Stimulated activated CD8-positive, alpha-beta memory T cell treated with anti-CD3 and anti-CD28 coated beads, Interleukin-2, amount 100 ng/mL, for 1 hour (primary cell): ENCODE measurements at regions not wholly inside any gene's neighbourhood (a gene's known extent, or its start where the extent isn't known, plus 50 kb on each side); places are given as distances from the start of the nearest gene placed in this dataset.

Experiments used
- DNase-seq, 2 donors: peaks; one replicate each; pipeline ENCODE4 v3.0.0-alpha.2; 2020; ENCODE audit warnings: low read depth in 2 of 2

DNA sequence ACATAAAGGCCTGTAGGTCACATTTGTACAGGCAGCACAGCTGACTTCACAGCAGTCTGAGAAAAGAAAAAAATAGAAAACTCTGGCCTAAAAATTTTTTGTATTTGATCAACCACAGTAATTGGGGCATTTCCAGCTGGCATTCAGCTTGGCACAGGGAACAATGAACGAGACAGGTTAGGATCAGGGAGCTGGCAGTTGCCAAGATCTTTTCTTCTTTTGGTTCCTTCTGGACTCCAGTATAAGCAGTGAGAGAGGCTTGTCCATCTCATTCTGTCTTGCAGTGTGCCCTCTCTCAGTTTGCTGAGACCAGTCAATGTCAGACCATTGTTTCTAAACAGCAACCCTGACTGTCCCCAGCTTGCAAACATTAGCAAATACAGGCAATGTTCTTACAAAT lies 601.1 kb downstream of the TLR4 start:
- no peak for DNase-seq

DNA sequence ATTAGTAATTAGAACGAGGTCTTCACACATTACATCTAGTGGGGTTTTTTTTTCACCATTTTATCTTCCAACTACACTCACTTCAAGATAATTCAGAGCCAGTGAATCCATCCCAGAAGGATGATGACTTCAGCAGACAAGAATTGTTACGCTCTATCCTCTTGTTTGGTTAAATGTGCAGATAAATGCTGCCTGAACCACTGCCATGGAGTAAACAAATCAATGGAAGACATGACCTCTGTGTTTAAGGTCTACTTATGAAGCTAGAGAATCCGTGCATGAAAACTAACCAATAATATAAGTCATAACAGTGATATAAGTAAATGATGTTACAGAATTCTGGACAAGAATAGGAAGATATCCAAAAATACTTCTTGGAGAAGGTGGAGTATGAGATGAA lies 602.6 kb downstream of the TLR4 start:
- DNase-seq: no peak

DNA sequence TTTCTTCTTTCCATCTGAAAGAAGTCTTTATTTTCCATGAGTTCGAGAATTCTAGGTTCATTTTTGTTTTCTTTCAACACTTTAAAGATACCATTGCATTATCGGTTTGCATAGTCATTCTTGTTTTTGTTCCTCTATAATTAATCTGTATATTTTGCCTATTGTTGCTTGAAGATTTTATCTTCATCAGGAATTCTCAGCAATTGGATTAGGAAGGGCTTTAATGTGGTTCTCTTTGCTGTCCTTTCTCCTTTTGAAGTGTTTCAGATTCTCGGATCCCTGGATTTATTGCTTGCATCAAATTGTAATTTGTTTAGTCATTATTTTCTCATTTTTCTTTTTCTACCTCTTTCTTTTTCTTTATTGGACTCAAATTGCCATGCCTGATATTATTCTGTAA lies 609.8 kb downstream of the TLR4 start:
- no peak for DNase-seq

DNA sequence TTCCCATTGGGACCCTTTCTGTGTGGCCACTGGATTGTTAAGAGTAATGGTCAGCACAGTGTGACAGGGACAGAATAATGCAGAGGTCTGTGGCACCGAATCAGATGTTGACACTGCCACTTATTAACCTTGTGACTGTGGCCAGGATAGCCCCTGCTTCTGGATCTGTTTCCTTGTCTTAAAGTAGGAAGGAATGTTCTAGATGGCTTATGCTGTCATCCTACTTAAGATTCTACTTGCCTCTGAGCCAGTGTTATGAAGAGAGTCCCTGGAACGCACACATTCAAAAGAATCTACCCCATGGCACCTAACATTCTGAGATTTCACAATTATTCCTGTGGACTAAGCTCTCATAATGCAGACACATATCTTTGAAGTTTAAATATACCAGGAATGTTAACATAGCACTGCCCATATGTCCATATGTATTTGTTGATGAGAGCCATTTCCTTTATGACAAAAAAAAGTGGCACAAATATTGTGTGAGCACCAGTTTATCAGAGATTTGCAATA lies 612.7 kb downstream of the TLR4 start:
- no peak for DNase-seq

DNA sequence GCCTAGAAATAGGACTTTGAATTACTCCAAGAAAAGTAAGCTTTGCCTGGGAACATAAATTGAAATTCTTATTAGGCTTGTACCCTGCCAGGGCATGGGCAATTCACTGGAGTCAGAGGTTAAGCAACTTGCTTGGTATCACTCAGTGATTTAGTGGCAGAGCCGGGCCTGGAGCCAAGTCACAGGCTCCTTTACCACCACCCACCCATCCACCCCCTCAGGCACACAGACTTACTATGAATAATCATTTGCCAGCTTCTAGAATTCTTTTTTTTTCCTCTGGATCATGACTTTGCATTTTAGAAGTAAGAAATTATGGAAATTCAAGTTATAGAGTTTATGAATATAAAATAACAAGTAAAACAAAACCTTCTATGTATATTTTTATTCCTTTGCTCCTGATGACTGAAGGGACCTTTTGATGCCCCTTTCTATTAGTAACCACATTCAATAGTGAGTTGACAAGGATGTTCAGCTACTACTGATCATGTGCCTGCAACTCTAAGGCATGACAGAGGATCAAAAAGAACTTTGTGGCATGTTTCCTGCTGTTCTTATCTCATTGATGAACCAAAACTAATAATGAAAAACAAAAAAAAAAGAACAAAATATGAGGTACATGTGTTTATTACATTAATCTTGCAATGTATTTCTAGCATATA lies 614.7 kb downstream of the TLR4 start:
- no peak for DNase-seq

- no peak for DNase-seq
These were observed 617.6 kb downstream of the TLR4 start for GRCh38 chr9:118321788-118322187.

- DNase-seq: no peak
These were observed 620.5 kb downstream of the TLR4 start for GRCh38 chr9:118324706-118325105.

GRCh38 chr9:118325757-118326156 lies 621.6 kb downstream of the TLR4 start:
- no peak for DNase-seq

- no peak for DNase-seq
These were observed 622.1 kb downstream of the TLR4 start for GRCh38 chr9:118326326-118326725.

DNA sequence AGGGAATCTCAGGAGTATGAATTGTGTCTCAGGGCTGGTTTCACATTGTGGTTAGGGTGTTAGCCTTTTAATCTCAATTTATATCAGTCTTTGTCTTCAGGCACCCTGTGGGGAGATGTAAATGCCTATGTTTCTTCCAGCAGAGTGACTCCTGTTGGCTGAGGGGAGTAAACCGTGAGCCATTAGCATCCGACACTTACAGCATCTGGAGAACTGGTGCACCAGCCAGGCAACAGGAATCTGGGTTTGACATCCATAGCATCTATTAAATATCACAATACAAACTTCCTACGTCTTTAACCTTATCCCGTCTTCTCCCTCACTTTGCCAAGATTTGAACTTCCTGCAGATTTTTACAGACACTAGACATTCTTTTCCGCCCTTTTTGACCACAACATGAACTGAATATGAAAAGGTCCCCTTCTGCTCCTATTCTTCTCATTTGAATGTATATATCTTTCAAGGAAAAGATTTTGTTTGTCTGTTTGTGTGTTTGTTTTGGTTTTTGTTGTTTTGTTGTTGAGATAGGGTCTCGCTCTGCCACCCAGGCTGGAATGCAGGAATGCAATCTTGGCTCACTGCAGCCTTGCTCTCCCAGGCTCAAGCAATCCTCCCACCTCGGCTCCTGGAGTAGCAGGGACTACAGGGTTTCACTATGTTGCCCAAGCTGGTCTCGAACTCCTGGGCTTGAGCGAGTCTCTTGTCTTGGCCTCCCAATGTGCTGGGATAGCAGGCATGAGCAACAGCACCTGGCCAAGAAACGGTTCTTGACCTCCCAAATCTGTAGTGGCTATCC lies 626.2 kb downstream of the TLR4 start:
- DNase-seq: no peak

DNA sequence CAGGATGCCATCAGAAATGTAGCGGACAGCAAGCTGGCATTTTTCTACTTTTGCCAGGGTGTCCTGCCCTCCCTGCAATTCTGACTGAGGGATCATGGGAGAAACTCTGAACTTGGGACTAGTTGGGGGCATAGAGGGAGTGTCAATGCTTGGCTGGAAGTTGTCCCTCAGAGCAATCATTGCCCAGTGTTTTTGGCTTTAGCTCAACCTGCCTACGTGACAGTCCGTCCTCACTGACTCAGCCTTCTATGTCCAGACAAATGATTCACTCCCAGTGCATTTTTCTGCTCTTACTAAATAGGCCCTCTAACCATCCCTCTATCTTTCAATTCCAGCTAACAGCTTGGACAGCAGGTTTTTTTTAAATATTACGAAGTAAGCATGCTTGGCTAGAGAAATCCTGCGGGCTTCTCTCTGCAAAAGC lies 627.4 kb downstream of the TLR4 start:
- DNase-seq: no peak

DNA sequence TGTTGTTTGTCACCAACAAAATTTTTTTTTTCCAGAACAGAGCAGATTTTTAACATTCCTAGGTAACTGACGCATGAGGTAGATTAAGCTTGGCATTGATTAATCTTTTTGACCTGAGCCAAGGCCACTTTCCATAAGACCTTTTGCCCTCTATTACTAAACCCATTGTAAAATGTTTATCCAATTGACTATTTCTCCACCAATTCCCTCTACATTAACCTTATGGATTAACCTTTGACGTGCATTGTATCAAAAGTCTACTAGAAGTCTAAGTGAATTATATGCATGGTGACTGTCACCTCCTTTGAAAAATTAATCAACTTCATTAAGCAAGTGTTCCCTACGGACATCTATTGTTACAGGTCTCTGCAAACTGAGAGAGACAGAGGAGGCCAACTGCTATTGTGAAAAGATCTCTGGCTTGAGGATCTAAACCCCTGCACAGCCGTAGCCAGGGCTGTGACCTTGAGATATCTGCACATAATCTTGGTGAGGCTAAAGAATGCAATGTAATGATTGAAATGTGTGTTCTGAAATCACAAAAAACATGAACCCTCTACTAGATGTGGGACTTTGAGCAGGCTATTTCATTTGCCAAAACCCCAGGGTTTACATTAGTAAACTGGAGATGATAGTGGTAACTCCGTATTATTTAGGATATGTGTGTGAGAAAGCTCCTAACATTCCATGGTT lies 632.2 kb downstream of the TLR4 start:
- no peak for DNase-seq

DNA sequence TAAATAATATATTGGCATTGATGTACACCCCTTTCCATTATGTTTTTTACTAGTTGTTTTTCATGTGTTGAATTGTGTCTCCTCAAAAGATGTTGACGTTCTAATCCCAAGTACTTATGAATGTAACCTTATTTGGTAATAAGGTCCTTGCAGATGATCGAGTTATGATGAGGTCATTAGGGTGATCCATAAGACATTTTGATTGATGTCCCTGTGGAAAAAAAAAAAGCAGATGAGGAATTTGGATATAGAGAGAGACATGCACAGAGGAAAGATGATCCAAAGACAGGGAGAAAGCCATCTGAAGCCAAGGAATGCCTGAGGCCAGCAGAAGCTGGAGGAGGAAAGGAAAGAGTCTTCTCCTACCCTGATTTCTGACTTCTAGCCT lies 632.7 kb downstream of the TLR4 start:
- no peak for DNase-seq

DNA sequence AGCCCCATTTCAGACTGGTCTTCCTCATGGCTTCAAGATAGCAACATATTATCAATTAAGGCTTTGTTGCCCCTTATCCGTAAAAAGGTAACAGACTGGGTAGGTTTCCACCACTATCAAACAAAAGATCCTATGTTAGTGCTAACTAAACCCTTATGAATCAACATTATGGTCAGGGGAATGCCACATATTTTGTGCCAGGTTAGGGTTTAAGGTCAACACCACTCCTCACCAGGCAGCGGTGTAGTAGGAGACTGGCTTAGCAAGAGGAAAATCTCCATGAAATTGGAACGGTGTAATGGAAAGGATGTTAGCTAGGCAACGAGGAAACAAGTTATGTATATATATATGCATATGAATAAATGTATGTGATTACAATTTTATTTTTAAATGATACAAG lies 655.8 kb downstream of the TLR4 start:
- no peak for DNase-seq

DNA sequence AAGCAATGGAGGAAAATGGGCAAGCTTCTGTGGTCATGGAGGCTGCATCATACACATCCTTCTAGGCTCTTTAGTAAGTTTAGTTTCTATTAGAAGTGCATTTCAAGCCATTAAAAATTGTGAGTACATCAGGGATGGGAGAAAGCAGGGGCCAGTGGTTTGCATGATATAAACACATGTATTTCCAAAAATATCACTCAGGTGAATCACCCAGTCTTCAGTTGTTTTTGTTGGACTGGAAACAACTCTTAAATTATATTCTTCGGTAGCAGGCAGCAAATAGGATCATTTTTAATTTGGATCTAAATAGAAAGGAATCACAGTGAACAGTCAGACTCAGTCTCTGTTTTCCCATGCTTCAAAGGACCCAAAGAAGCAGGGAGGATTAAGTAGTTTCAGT lies 657.9 kb downstream of the TLR4 start:
- no peak for DNase-seq

DNA sequence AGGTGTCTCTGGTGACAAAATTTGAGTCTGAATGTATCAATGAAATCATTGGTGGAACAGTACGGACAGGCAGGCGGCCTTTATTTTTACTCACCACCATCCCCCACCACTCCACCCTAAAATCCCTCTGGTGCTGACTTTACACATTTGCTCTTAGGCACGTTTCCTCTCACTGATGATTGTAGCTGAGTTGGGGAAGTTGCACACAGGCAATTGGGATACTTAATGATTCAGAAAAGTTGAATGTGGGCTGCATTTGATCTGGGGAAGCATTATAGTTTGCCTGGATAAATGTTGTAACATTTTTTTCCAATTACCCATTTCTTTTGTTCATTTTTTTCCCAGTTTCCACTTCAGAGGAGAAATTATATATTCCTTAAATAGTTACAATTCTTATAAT lies 658.4 kb downstream of the TLR4 start:
- DNase-seq: no peak

DNA sequence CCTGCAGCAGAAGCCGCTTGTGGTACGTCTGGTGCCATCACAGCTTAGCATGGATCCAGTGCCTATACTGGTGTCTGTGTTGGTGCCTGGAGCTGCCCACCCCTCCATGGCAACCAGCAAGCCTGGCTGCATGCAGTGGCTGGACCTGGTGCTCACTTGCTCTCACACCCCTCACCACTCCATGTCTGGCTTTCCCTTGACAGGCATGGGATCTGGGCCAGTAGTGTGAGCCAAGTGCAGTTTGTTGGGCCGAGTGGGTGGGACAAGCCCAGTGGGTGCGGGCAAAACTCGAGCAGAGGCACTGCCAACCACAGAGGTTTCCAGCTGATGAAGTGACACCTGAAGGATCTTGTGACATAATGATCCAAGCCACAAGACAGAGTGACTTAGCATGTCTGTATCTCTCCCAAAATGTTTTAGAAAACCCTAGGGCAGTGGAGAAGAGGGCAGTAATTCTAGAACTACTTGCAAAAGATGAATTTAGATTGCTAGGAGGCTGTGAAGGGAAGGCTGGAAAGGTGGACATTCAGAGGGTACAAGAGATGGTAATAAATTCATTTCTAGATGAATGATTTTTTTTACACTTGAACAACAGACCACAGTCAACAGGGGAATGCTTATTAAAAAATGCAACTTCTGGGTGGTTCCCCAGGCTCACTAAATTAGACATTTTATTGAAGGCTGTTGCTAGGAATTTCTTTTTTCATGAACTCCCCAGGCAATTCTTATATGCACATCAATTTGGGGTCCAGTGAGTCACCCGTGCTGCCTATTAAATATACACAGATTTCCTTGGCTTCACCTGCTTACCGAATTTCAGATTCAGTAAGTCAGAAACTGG lies 660.3 kb downstream of the TLR4 start:
- no peak for DNase-seq

DNA sequence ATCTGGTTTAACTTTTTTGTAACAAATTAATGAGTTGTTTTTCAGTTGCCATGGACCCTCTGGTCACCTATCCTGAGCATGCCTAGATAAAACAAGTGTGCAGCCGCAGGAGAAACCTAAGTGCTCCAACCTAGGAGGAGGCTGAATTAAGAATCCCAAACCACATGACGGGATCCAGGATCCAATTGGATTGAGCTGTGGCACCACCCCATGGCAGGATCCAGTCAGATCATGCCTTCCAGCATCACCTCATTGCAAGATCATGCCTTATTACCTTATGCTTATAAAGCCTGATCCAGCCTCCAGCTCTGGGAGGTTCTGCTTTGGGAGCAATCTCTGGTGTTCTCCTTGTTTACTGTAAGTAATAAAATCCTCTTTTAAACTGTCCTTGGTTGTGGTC lies 662.0 kb downstream of the TLR4 start:
- no peak for DNase-seq

- DNase-seq: no peak
These were observed 663.2 kb downstream of the TLR4 start for GRCh38 chr9:118367383-118367782.

- DNase-seq: no peak
These were observed 680.4 kb downstream of the TLR4 start for GRCh38 chr9:118384531-118385100.

DNA sequence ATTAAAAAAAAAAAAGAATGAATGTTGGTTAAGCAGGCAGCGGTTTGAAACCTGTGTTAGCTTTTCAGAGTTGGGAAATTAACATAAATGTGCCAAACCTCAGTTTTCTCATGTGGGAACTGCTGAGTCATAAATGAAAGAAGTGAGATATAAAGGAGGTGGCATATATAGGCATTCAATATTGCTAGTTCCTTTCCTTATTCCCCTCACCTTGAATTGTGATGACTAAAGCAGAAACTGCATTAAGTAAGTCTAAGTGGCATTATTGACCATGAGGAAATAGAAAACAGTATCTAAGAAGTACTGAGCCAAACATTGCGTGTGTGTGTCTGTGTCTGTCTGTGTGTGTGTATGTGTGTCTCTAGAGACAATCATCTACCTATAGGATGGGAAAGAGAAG lies 691.2 kb downstream of the TLR4 start:
- DNase-seq: no peak

DNA sequence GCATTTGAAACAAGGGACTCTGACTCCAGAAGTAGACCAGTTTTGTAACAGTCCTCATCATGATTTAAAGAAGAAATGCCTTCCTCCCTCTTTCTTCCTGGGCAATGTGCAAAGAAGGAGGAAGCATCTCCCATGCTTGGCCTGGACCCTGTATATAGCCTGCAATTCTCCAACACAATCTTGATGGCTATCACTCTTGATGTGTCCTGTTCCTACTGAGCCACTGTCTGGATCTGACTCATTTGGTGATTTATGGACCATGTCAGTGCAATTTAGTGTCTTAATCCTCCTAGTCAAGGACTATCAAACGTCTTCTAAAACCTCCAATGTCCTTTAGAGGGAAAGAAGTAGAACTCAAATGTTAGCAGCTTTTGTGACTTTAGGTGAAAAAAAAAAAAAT lies 697.3 kb downstream of the TLR4 start:
- DNase-seq: no peak
